ENCODE measurements at regions not wholly inside any gene's neighbourhood (a gene's known extent, or its start where the extent isn't known, plus 50 kb on each side); places are given as distances from the start of the nearest gene placed in this dataset.

- no peak for TF ChIP-seq POLR2A (IDR thresholded peaks at IDR 0.05; ENCODE audit: low read length)
- no peak for TF ChIP-seq GATA1 (IDR thresholded peaks at IDR 0.05; ENCODE audit: low read depth, low read length)
Observed at GRCh38 chr2:173664513-173664910, 300.7 kb downstream of the SP3 start.

Measured in erythroblast (primary cell).